GM21526 (cell line): ENCODE measurements at regions not wholly inside any gene's neighbourhood (a gene's known extent, or its start where the extent isn't known, plus 50 kb on each side); places are given as distances from the start of the nearest gene placed in this dataset.
"Not testable (repeated sequence)": the region's sequence is repeated elsewhere in the genome, so short reads cannot be mapped to it uniquely, and the experiment has no call there.

Source experiments
- ATAC-seq: cut with Tn5 transposase; IDR thresholded peaks from one replicate; pipeline ENCODE4 v1.9.1; 2021; ENCODE audit warnings: moderate library complexity; ENCODE audit not compliant: unreplicated experiment, low FRiP score

DNA sequence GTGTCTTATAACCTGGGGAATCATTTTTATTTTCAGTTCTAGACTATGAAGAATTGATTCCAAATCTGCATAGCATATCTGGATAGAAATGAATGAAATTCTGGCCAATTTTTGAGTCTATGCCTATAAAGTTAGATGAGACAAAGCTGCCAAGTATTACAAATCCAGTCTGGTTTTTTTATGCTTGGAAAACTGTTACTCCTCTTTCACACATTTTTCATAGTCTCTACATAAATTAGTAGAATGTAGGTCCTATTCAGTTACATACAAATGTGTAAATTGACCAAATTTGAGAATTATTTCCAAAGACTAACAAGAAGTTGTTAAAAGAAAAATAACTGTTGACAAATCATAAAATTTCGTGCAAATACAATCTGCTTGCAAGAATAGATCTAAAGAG lies 1505.2 kb downstream of the AMY1C start:
- no peak for ATAC-seq

DNA sequence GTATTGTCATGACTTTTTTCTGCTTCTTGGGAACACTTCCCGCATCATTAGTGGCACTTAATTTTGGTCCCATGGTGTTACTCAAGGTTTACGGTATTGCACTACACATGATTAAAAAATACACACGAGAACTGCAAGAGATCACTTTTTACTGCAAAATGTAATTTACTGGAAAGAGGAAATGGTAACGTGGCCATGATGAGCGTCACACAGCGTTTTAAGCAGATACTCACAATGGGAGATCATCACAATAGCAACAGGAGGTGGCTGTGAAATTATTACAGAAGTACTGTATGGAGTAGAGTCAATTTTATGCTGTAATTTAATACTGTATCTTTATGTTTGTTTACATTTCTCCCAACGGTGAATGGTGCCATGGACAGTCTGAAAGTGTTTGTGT lies 1510.3 kb downstream of the AMY1C start:
- ATAC-seq: no peak

DNA sequence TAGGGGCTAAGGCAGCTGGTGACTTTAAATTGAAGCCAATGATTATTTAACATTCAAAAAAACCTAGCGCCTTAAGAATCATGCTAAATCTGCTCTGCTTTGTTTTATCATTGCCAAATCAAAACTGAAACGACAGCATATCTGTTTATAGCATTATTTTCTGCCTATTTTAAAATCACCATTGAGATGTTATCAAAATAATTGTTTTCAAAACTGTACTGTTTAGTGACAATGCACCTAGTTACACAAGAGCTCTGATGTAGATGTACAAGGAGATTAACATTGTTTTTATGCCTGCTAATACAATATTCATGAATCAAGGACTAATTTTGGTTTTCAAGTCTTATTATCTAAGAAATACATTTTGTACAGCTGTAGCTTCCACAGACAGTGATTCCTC lies 1521.3 kb downstream of the AMY1C start:
- ATAC-seq: no peak

DNA sequence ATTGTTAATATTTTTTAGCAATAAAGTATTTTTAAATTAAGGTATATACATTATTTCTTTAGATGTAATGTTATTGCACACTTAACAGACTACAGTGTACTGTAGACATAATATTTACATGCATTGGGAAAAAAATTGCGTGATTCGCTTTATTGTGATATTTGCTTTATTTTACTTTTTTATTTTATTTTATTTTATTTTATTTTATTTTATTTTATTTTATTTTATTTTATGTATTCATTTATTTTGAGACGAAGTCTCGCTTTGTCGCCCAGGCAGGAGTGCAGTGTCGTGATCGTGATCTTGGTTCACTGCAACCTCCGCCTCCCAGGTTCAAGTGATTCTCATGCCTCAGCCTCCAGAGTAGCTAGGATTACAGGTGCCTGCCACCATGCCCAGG lies 1522.7 kb downstream of the AMY1C start:
- ATAC-seq: not testable (repeated sequence)

DNA sequence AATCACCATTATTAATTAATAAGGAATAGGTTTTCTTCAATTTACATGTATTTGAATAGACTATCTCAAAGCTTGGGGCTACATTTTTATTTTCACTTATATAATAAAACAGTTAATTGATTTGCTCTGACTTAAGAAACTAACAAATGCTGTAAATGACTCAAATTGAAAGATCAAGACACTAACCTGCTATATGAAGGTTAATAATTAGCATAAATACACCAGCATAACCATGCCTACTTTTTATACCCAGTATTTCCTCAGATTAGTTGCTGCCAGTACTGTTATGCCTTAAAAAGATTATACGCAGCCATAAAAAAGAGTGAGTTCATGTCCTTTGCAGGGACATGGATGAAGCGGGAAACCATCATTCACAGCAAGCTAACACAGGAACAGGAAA lies 1545.1 kb downstream of the AMY1C start:
- no peak for ATAC-seq

DNA sequence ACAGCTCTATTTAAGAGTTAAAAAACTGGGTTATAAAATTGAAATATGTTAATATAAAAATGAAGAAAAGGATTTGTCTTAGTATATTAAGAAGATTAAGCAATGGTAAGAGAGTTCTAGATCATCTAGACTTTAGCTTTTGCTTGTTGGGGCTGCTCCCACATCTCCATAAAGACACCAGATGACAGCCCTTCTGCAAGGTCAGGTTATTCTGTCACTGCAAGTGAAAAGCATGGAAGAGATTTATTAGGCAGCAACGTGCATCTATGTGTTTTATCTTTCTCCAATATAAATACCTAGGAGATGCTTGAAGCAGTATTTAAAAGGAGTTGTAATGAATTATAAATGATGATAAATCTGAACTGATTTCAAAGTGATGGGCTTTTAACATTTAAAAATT lies 1560.4 kb downstream of the AMY1C start:
- no peak for ATAC-seq

DNA sequence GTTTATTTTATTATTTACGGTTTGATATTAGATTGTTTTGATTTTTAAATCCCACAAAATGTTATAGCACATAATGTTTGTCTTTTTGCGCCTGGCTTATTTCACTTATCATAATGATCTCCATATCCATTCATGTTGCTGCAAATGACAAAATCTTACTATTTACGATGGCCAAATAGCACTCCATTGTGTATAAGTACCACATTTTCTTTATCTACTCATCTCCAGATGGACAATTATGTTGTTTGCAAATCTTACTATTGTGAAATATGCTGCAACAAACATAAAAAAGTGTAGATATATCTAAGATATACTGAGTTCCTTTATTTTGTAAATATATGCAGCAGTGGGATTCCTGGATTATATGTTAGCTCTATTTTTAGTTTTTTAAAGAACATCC lies 1568.3 kb downstream of the AMY1C start:
- no peak for ATAC-seq

DNA sequence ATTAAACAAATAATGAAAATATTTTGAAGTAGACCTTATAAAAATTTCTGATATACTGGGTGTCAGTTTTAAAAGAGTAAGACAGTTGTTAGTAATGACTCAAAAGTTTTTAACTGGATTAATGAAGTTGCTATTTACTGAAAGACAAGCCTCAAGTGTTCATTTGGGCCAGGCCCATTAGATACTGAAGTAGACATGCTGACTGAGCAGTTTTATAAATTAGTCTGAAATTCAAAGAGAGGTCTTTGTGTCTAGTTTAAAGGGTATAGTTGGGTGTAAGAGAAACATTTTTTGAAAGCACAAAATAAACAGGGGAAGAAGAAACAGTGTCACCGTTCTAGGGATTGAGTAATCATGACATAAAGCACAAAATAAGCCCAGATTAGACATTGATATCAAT lies 1577.2 kb downstream of the AMY1C start:
- no peak for ATAC-seq

DNA sequence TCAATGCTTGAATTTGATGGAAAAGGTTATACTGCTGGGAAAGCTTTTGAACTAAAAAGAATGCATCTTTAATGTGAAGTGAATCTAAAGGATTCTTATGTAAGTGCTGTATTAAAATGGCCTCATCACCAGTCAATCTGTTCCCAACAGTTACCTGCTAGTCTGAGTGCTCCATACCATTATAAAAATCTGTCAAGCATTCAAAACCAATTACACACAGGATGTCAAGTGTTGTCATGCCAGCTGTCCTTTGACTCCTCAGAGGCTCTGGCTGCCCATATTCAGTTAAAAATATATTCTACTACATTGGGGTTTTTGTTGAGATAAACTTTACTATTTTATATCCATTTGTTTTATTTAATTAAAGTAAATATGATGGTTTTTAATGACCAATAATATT lies 1587.7 kb downstream of the AMY1C start:
- ATAC-seq: no peak

DNA sequence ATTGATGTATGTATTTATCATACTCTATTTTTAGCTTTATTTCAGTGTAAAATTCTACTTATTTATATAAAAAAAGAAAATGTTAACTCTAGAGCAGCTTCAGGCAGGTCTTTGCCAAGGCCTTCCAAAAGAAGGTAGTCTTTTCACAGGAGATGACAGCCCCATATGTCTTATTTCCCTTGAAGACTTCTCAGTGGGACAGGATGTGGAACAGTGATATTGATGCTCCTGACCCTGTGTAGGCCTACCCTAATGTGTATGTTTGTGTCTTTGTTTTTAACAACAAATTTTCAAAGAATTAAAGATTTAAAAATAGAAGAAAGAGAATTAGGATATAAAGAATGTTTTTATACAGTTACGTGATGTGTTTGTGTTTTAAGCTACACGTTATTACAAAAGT lies 1593.6 kb downstream of the AMY1C start:
- no peak for ATAC-seq

DNA sequence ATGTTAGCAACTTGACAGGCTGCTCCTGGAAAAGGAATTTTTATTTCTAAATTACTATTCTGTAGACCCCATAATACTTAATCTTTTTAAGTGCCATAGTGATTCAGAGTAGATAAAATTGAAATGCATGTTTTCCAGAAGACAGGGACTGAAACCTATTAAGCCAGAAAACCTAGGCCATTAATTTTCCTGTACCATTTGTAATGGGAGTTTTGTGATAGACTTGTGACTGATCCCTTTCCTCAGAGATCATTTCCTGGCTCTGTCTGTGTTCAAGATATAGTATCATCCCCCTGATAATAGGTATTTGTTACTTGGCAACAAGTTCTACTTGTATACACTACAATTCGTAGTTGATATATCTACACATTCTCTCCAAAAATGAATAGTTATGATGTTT lies 1609.8 kb downstream of the AMY1C start:
- no peak for ATAC-seq

DNA sequence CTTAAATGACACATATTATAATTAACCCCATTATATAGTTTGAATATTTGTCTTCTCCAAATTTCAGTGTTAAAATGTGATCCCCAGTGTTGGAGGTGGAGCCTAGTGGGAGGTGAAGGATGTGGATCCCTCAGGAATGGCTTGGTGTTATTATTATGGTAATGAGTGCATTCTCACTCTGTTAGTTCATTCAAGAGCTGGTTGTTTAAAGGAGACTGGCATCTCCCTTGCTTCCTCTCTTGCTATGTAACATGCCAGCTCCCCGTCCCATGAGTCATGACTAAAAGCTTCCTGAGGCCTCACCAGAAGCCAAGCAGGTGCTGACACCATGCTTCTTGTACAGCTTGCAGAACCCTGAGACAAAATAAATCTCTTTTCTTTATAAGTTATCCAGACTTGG lies 1612.7 kb downstream of the AMY1C start:
- no peak for ATAC-seq

DNA sequence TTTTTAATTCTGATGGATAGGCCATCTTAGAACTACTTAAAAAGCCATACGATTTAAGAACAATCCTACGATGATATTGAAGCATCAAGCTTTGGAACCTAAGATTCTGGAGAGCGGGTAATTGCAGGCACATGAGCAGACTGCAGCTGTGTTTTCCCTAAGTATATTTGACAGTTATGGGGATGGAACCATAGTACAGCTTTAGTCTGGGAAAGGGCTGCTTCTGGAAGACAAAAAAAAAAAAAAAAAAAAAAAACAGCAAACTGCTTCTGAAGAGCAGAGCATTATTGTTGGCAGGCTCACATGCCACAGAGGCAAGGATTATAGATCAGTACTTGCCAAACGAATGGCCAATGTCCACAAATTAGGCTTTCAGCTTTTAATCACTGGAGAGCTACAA lies 1618.7 kb downstream of the AMY1C start:
- no peak for ATAC-seq

DNA sequence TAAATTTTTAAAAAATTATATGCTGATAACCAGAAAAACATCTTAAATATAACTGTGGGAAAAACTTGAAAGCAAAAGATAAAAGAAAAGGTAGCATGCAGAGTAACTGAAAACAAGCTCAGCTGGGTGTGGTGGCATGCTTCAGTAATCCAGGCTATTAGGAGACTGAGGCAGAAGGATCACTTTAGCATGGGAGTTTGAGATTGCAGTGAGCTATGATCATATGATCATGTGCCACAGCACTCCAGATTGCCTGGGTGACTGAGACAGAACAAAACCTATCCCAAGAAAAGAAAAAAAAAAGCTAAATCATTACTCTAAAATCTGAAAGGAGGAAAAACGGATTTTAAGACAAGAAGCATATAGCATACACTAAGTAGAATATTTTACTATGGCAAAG lies 1624.0 kb downstream of the AMY1C start:
- ATAC-seq: no peak

DNA sequence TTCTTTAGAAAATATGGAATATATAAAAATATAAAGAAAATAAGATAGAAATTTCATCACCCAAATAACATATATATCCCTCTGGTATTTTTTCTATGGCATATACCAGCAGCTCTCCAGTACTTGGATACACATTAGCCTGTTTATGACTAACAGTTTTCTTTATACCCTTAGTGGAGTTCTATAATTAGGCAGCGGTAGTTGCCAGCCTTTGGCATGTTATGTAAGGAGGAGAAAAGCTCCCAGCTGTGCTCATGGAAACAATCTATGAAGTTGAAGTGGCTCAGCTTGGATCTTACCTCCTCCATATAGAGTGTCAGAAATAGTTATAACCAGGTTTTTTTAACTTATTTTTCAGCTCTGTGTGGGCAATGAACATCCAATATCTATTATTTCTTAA lies 1636.8 kb downstream of the AMY1C start:
- no peak for ATAC-seq

DNA sequence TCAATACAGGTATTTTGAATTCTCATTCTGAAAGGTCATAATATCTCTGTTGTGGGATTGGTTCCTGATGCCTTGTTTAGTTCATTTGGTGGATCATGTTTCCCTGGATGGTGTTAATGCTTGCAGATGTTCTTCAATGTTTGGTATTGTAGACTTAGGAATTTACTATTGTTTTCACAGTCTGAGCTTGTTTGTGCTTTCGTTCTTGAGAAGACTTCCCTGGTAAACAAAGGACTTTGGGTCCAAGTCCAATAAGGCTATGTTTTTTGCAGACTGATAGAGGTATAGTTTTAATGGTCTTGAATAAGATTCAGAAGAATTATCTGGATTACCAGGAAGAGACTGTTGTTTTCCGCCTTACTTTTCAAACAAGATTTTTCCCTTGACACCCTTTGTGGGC lies 1646.3 kb downstream of the AMY1C start:
- no peak for ATAC-seq

DNA sequence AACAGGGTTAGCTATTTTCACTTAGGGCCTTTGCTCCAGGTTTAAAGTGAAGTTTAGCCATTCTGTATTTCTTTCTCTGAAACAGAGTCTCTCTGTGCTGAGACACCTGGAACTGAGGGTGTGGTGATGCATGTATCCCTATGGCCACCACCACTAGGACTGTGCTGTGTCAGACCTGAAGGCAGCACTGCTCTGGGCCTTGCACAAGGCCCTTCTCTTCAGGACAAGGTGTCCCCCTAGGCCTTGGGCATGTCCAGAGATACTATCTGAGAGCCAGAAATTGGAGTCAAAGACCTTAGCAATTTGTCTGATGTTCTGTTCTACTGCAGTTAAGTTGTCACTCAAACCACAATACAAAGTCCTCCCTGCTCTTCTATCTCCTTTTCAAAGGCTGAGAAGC lies 1649.2 kb downstream of the AMY1C start:
- ATAC-seq: no peak

DNA sequence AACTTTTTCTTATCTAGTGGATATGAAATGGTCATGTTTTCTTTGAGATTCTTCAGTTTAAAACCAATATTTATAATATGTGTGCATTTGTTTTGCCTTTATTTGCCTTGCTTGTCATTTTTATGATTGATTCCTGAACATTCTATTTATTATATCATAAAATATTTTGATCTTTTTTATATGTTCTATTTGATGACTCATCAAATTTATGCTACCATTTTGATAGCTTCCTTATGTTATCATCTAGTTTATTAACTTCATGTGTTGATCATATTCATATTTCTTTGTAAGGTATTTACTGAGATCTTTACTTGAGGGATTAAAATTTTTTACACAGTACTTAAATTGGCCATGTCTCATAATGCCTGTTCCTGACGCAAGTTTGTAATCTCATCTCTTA lies 1650.0 kb downstream of the AMY1C start:
- ATAC-seq: no peak

DNA sequence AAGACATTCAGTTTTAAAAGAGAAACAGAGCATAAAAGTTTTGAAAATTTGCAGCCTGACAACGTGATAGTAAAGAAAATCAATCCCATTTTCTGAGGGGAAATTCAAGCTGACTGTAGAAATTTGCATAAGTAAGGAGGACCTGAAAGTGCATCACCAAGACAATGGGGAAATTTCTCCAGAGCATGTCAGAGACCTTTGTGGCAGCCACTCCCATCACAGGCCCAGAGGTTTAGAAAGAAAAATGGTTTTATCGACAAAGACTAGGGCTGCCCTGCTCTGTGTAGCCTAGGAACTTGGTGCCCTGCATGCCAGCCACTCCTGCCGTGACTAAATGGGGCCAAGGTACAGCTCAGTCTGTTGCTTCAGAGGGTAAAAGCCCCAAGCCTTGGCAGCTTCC lies 1640.2 kb upstream of the PRMT6 start:
- no peak for ATAC-seq

DNA sequence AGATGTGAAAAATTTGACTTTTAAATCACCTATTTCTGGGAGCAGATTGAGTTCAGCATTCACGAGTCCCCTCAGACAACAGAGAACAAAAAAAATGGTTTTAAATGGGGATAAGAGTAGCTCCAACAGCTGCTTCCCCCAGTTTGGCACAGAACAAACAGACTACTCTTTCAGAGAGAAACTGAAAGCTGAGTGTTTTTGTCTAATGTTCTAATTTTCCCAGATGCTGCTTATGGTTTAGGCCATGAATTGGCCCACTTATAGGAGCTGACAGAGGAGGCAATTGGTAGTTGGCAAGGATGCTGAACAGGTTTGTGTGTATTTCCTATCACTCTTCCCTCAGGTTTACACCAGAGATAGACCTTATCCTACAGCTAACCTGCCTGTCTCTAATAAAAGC lies 1637.4 kb upstream of the PRMT6 start:
- no peak for ATAC-seq

DNA sequence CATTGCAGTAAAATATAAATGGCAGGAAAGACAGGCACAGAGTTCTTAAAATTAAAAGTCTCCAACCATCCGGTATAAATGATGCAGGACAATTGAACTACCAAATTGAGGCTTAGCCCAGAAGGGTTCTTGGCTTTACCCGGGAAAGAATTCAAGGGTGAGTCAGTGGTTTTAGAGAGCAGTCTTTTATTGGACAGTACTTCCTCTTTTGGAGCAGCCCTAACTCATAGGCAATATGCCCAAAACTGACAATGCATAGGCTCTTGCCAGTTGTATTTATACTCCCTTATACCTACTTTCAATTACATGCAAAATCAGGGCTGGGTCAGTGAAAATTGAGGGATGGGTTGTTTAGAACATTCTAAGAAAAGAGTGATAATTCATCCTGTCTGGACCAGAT lies 1628.9 kb upstream of the PRMT6 start:
- ATAC-seq: no peak

DNA sequence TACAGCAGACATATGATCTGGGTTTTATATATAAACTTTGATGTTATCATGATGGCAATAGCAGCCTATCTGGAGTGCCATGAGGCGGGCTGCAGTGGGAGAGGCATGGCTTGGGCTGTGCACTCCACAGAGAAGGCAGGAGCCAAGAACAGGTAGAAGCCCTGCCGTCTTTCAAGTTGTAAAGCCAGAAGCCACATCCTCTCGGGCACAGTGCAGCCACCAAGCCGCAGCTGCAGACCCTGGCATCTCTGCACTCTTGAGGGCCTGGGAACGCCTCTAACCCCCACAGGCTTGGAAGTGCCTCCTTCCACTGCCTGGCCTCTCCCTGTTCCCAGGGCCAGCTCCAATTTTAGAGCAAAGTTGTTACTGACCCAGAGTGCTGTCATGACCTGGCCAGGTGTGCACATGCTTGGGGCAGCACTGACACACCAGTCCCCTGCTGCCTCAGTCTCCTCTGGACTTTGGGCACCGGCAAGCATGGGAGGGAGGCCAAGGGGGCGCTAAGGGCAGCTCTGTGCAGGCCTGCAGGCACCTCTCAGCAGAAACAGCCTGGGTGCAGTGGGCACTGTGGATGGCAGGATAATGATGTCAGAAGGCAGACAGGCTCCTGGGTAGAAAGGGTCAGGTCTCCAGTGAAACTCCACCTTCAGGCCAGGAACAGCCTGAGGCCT lies 1619.8 kb upstream of the PRMT6 start:
- ATAC-seq: no peak

DNA sequence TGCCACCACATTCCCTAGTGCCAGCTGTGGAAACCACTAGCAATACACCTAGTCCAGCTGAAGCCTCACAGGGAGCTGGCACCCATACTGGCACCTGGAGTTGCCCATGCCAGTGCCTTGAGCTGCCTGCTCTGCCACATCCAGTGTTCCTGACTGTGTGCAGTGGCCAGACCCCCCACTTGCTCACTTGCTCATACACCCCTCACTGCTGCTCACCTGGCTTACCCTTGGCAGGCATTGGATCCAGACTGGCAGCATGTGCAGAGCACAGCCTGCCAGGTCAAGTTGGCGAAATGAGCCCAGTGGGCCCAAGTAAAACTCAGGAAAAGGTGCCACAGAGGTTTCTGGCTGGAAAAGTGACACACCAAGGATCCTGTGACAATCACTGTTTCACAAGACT lies 1618.6 kb upstream of the PRMT6 start:
- ATAC-seq: no peak
